Upper lobe of left lung (tissue), 6 donors: ENCODE measurements at regions not wholly inside any gene's neighbourhood (a gene's known extent, or its start where the extent isn't known, plus 50 kb on each side); places are given as distances from the start of the nearest gene placed in this dataset.
"Not testable (repeated sequence)": the region's sequence is repeated elsewhere in the genome, so short reads cannot be mapped to it uniquely, and the experiment has no call there.

Experiments used
- ATAC-seq, 2 donors: fragments of 200-7000 bp; cut with Tn5 transposase; one replicate each; pipeline ENCODE4 v1.9.1; 2022; ENCODE audit warnings: mild to moderate bottlenecking in 2 of 2, moderate library complexity in 2 of 2; ENCODE audit not compliant: low FRiP score in 2 of 2
- DNase-seq, 2 donors: peaks; one replicate each; pipeline ENCODE4 v3.0.0-alpha.2; 2019 to 2020
- H3K27ac ChIP-seq, 4 donors: fragments of 200-600 bp; sonication (generic); one replicate each; pipeline ENCODE4 v1.5.1; 2016 to 2019
- H3K27me3 ChIP-seq, 4 donors: fragments of 200-600 bp; sonication (generic); one replicate each; pipeline ENCODE4 v1.5.1; 2017 to 2019
- H3K36me3 ChIP-seq, 4 donors: fragments of 200-600 bp; sonication (generic); one replicate each; pipeline ENCODE4 v1.5.1; 2016 to 2019
- H3K4me1 ChIP-seq, 4 donors: fragments of 200-600 bp; sonication (generic); one replicate each; pipeline ENCODE4 v1.5.1; 2018 to 2019
- H3K4me3 ChIP-seq, 4 donors: fragments of 200-600 bp; sonication (generic); one replicate each; pipeline ENCODE4 v1.5.1; 2017 to 2019; ENCODE audit warnings: mild to moderate bottlenecking in 2 of 4, moderate library complexity in 1 of 4
- H3K9me3 ChIP-seq, 4 donors: fragments of 200-600 bp; sonication (generic); one replicate each; pipeline ENCODE4 v1.5.1; 2018 to 2019
- EP300 ChIP-seq, 4 donors: sonication (generic); formaldehyde crosslinking; IDR thresholded peaks; one replicate each; pipeline ENCODE4 v1.5.1; 2017; ENCODE audit warnings: antibody characterized with exemption in 4 of 4, control low read depth in 2 of 4
- POLR2A ChIP-seq, 4 donors: fragments of 450-650 bp; IDR thresholded peaks; one replicate each; pipeline ENCODE4 v1.5.1; 2016 to 2017; ENCODE audit warnings: antibody characterized with exemption in 4 of 4, mild to moderate bottlenecking in 2 of 4
- POLR2AphosphoS5 ChIP-seq, 2 donors: sonication (generic); formaldehyde crosslinking; IDR thresholded peaks; one replicate each; pipeline ENCODE4 v1.5.1; 2017; ENCODE audit warnings: antibody characterized with exemption in 2 of 2
- WGBS, 2 donors: methylation state at CpG; one replicate each; pipeline ENCODE4 v1.1.5; 2017 to 2018; 5-methylcytosine and 5-hydroxymethylcytosine counted together
- TF ChIP-seq, protein P1 (sequence below), 6 experiments: fragments of 450-650 bp in 4 of 6; fragments of 200-600 bp in 2 of 6; sonication (generic) in 2 of 6; IDR thresholded peaks; one replicate each; pipeline ENCODE4 v1.5.1; 2016 to 2019; ENCODE audit warnings: antibody characterized with exemption in 6 of 6
- donor health status: DM: no; HTN: no; CAD: no; lungs with moderate emphysema.
- donor health status: DM: no; HTN: yes; CAD: no; lungs with severe emphysema.

DNA sequence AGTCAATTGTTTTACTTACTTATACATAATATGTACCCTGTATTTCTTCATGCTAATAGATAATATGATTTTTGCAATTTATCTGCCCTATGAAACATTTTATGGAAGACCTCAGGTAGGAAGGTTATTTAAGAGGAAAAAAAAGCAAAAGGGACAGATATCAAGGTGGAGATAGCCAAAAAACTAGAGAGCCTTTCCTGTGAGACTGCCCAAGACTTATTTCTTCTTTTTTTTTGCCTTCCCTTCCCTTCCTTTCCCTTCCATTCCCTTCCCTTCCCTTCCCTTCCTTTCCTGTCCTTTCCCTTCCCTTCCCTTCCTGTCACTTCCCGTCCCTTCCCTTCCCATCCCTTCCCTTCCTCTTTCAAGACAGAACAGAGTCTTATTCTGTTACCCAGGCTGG, 80.6 kb upstream of the HMCN1 start:
- WGBS, 2 donors: 74 to 85% methylated on average over 1 of the region's 1 CpG
- no peak for ATAC-seq
- no peak overlapping the region for H3K27ac ChIP-seq
- no peak for DNase-seq
- H3K36me3 ChIP-seq: no peaks in the 10 kb centered on the region
- no peaks in the 10 kb centered on the region for H3K9me3 ChIP-seq
- H3K27me3 ChIP-seq: no peaks in the 10 kb centered on the region
- TF ChIP-seq POLR2AphosphoS5 (IDR thresholded peaks at IDR 0.05) (no peak), EP300 (IDR thresholded peaks at IDR 0.05) (no peak), POLR2A (IDR thresholded peaks at IDR 0.05) (no peak)
- TF ChIP-seq, protein P1, sequence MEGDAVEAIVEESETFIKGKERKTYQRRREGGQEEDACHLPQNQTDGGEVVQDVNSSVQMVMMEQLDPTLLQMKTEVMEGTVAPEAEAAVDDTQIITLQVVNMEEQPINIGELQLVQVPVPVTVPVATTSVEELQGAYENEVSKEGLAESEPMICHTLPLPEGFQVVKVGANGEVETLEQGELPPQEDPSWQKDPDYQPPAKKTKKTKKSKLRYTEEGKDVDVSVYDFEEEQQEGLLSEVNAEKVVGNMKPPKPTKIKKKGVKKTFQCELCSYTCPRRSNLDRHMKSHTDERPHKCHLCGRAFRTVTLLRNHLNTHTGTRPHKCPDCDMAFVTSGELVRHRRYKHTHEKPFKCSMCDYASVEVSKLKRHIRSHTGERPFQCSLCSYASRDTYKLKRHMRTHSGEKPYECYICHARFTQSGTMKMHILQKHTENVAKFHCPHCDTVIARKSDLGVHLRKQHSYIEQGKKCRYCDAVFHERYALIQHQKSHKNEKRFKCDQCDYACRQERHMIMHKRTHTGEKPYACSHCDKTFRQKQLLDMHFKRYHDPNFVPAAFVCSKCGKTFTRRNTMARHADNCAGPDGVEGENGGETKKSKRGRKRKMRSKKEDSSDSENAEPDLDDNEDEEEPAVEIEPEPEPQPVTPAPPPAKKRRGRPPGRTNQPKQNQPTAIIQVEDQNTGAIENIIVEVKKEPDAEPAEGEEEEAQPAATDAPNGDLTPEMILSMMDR (IDR thresholded peaks at IDR 0.05): no peak
- no peak overlapping the region for H3K4me3 ChIP-seq
- no peaks in the 10 kb centered on the region for H3K4me1 ChIP-seq

DNA sequence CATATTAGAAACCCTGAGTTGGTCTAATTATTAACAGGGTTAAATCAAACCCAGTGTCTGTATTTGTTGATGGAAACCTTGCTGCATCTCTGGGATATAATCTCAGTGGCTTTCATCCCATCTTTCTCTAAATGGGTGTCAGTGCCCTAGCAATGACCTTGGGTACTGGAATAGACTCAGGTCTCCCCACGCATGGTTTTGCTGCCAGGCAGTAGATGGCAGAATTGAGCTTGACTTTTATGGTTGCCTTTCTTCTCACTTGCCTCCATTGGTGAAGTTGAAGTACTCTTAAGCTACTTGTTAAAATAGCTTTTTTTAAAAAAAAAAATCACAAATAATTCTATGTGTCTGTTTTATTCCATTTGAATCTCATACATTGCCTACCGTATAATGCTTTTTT, 81.8 kb upstream of the HMCN1 start:
- Histone ChIP-seq H3K36me3 (no peaks in the 10 kb centered on the region), H3K4me3 (no peak overlapping the region), H3K27ac (no peak overlapping the region), H3K9me3 (no peaks in the 10 kb centered on the region), H3K27me3 (no peaks in the 10 kb centered on the region), H3K4me1 (no peaks in the 10 kb centered on the region)
- TF ChIP-seq EP300 (IDR thresholded peaks at IDR 0.05): no peak
- TF ChIP-seq POLR2AphosphoS5 (IDR thresholded peaks at IDR 0.05): no peak
- 93 to 96% methylated on average over 2 of the region's 2 CpGs for WGBS, 2 donors
- DNase-seq: no peak
- no peak for ATAC-seq

DNA sequence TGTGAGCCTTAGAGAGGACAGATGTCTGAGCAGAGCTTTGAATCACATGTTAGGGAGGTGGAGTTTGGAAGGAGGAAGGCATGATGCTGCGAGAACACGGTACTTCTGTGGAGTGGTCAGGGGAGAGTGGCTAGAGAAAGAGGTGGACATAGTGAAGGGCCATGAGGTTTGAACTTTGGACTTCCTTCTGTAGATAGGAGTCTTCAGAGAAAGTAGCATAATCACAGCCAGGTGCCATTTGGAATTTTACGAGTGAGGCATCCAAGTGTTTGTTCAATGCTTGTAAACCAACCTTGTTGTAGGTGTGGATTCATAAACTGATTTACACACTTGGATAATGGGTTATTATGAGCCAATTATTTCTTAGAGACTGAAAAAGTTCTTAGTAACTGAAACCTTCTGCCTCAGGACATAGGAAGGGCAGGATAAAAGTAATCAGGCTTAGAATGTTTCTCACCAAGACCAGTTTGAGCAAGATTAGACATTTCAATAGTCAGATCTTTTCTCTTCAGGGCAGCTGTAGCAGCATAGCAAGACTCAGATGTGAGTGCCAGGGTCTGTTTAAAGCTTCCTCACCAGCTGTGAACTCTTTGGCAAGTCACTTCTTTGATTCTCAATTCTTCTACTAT, 83.5 kb upstream of the HMCN1 start:
- no peak for TF ChIP-seq EP300 (IDR thresholded peaks at IDR 0.05)
- TF ChIP-seq, protein P1 (IDR thresholded peaks at IDR 0.05): no peak
- TF ChIP-seq POLR2A (IDR thresholded peaks at IDR 0.05): no peak
- TF ChIP-seq POLR2AphosphoS5 (IDR thresholded peaks at IDR 0.05): no peak
- peak in 1 of 2 donors; percentile 23 for DNase-seq
- 65 to 71% methylated on average over 3 of the region's 3 CpGs for WGBS, 2 donors
- Histone ChIP-seq H3K27me3 (no peaks in the 10 kb centered on the region), H3K36me3 (no peaks in the 10 kb centered on the region), H3K4me3 (no peak overlapping the region), H3K4me1 (peaks cover 4 to 12% (median 11%) of the 10 kb centered on the region in 4 donors), H3K27ac (no peak overlapping the region), H3K9me3 (no peaks in the 10 kb centered on the region)
- ATAC-seq: peak in 1 of 2 donors; percentile 26

DNA sequence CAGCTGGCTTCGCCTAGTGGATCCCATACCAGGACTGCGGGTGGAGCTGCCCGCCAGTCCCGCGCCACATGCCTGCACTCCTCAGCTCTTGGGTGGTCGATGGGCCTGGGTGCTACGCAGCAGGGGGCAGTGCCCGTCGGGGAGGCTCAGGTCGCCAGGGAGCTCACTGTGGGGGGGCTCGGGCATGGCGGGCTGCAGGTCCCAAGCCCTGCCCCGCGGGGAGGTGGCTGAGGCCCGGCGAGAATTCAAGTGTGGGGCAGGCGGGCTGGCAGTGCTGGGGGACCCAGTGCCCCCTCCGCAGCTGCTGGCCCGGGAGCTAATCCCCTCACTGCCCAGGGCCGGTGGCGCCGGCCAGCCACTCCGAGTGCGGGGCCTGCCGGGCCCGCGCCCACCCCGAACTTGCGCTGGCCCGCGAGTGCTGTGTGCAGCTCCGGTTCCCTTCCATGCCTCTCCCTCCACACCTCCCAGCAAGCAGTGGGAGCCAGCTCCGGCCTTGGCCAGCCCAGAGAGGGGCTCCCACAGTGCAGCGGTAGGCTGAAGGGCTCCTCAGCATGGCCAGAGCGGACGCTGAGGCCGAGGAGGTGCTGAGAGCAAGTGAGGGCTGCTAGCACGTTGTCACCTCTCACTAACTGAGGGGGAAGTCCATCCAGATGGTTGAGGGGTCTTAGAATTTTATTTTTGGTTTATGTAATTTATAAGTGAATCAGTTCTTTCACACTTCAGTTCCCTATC, 85.2 kb upstream of the HMCN1 start:
- Histone ChIP-seq H3K27ac (no peak overlapping the region), H3K4me1 (peaks cover 4 to 16% (median 12%) of the 10 kb centered on the region in 4 donors), H3K4me3 (no peak overlapping the region), H3K36me3 (no peaks in the 10 kb centered on the region), H3K27me3 (no peaks in the 10 kb centered on the region), H3K9me3 (no peaks in the 10 kb centered on the region)
- TF ChIP-seq EP300 (IDR thresholded peaks at IDR 0.05) (no peak), POLR2A (IDR thresholded peaks at IDR 0.05) (no peak), POLR2AphosphoS5 (IDR thresholded peaks at IDR 0.05) (no peak)
- TF ChIP-seq, protein P1 (IDR thresholded peaks at IDR 0.05): no peak
- ATAC-seq (no peak), DNase-seq (peak in 1 of 2 donors; percentile 68)
- WGBS, 2 donors: 92 to 98% methylated on average over 7 to 28 of the region's 38 CpGs

- not testable (repeated sequence) for H3K27me3 ChIP-seq, ATAC-seq, H3K9me3 ChIP-seq, DNase-seq, H3K36me3 ChIP-seq, H3K4me3 ChIP-seq, H3K27ac ChIP-seq
- WGBS, 2 donors: 86 to 90% methylated on average over 12 of the region's 12 CpGs
- H3K4me1 ChIP-seq: peaks cover 4 to 16% (median 12%) of the 10 kb centered on the region in 4 donors
Observed at GRCh38 chr1:185647597-185648267, 86.5 kb upstream of the HMCN1 start.
